ENCODE measurements at regions not wholly inside any gene's neighbourhood (a gene's known extent, or its start where the extent isn't known, plus 50 kb on each side); places are given as distances from the start of the nearest gene placed in this dataset.
A peak's percentile ranks its signal among the peaks of the same experiment; 100 is the strongest.

- DNase-seq: no peak
Observed at GRCh38 chr6:91865889-91866288, 1279.0 kb upstream of the MAP3K7 start.

GRCh38 chr6:91864911-91865310 is 1278.0 kb upstream of the MAP3K7 start:
- DNase-seq: no peak

GRCh38 chr6:91860541-91861335 is 1273.9 kb upstream of the MAP3K7 start:
- no peak for DNase-seq

- no peak for DNase-seq
Observed at GRCh38 chr6:91852252-91852651, 1265.4 kb upstream of the MAP3K7 start.

GRCh38 chr6:91834813-91835212 is 1247.9 kb upstream of the MAP3K7 start:
- DNase-seq: no peak

GRCh38 chr6:91827151-91827550 is 1240.3 kb upstream of the MAP3K7 start:
- no peak for DNase-seq

- no peak for DNase-seq
Observed at GRCh38 chr6:91826128-91826527, 1239.3 kb upstream of the MAP3K7 start.

- DNase-seq: no peak
Observed at GRCh38 chr6:91824331-91824730, 1237.5 kb upstream of the MAP3K7 start.

GRCh38 chr6:91822581-91822980 is 1235.7 kb upstream of the MAP3K7 start:
- no peak for DNase-seq

- DNase-seq: no peak
Observed at GRCh38 chr6:91816335-91816734, 1229.5 kb upstream of the MAP3K7 start.

- no peak for DNase-seq
Observed at GRCh38 chr6:91813641-91814040, 1226.8 kb upstream of the MAP3K7 start.

GRCh38 chr6:91812596-91813274 is 1225.9 kb upstream of the MAP3K7 start:
- no peak for DNase-seq

GRCh38 chr6:91804981-91805380 is 1218.1 kb upstream of the MAP3K7 start:
- DNase-seq: no peak

- DNase-seq: no peak
Observed at GRCh38 chr6:91802431-91802830, 1215.6 kb upstream of the MAP3K7 start.

GRCh38 chr6:91796603-91797002 is 1209.7 kb upstream of the MAP3K7 start:
- peak; percentile 74 for DNase-seq

- DNase-seq: no peak
Observed at GRCh38 chr6:91788501-91788900, 1201.6 kb upstream of the MAP3K7 start.

GRCh38 chr6:91786474-91787184 is 1199.8 kb upstream of the MAP3K7 start:
- no peak for DNase-seq

- no peak for DNase-seq
Observed at GRCh38 chr6:91782802-91783201, 1195.9 kb upstream of the MAP3K7 start.

GRCh38 chr6:91781946-91782345 is 1195.1 kb upstream of the MAP3K7 start:
- DNase-seq: no peak

GRCh38 chr6:91780270-91780669 is 1193.4 kb upstream of the MAP3K7 start:
- no peak for DNase-seq

GRCh38 chr6:91761621-91762020 is 1174.7 kb upstream of the MAP3K7 start:
- no peak for DNase-seq

- no peak for DNase-seq
Observed at GRCh38 chr6:91754691-91755090, 1167.8 kb upstream of the MAP3K7 start.

GRCh38 chr6:91751526-91751925 is 1164.7 kb upstream of the MAP3K7 start:
- DNase-seq: no peak

- no peak for DNase-seq
Observed at GRCh38 chr6:91744566-91744965, 1157.7 kb upstream of the MAP3K7 start.
